HepG2 (cell line): ENCODE measurements at regions not wholly inside any gene's neighbourhood (a gene's known extent, or its start where the extent isn't known, plus 50 kb on each side); places are given as distances from the start of the nearest gene placed in this dataset.

Experiments used
- ATAC-seq: fragments of 200-7000 bp; cut with Tn5 transposase; 3 replicates; pipeline ENCODE4 v1.9.1; 2020; ENCODE audit warnings: mild to moderate bottlenecking, moderate library complexity
- BruUV-seq: library from RNA; stranded (reverse); fragments of 400-500 nt; replicated peaks from 2 replicates; lab custom pipeline; 2021; lab: Mats Ljungman, UMichigan
- CTCF ChIA-PET: fragments of 300-600 bp; formaldehyde crosslinking; extraction: SDS; loops from one replicate; lab custom pipeline; 2021; ENCODE audit warnings: low total read pairs, inconsistent platforms, low intra/inter-chr PET ratio; lab: Yijun Ruan, JAX
- POLR2A ChIA-PET: fragments of 350-600 bp; sonication (Branson Sonifier 250); formaldehyde crosslinking; loops from one replicate; lab custom pipeline; 2020; ENCODE audit warnings: antibody characterized with exemption, inconsistent platforms; lab: Yijun Ruan, JAX
- DNase-seq: peaks from one replicate; pipeline ENCODE4 v3.0.0-alpha.2; 2015; ENCODE audit warnings: low spot score
- FAIRE-seq: peaks from 3 replicates; lab custom pipeline; 2011; peaks lifted over from hg19 to GRCh38; lab: Jason Lieb, UNC
- H2AFZ ChIP-seq: one replicate; pipeline ENCODE4 v1.6.1; 2011; ENCODE audit warnings: low read length, inconsistent platforms
- H3K27ac ChIP-seq: fragments of 300-600 bp; 3 replicates; pipeline ENCODE4 v1.8.0; 2011; ENCODE audit warnings: mixed run types, mild to moderate bottlenecking, mixed read lengths, low read length, inconsistent platforms; ENCODE audit not compliant: insufficient read depth; ENCODE audit errors: extremely low read length
- H3K27me3 ChIP-seq, 2 experiments: fragments of 200-600 bp in 1 of 2; 2 replicates in 1 of 2; 3 replicates in 1 of 2; pipeline versions ENCODE4 v1.6.0 to v1.8.0; 2011; ENCODE audit warnings: low read length in 2 of 2, mild to moderate bottlenecking in 2 of 2, moderate library complexity in 2 of 2, inconsistent platforms in 1 of 2; ENCODE audit not compliant: insufficient read depth in 2 of 2, control insufficient read depth in 1 of 2
- H3K36me3 ChIP-seq, 2 experiments: fragments of 200-600 bp in 1 of 2; replicated peaks in 1 of 2; 2 replicates in 1 of 2; 3 replicates in 1 of 2; pipeline versions ENCODE4 v1.5.1 to v1.8.0; 2011; ENCODE audit warnings: low read length in 2 of 2, inconsistent platforms in 1 of 2; ENCODE audit not compliant: insufficient read depth in 2 of 2, control insufficient read depth in 1 of 2
- H3K4me1 ChIP-seq: 2 replicates; pipeline ENCODE4 v1.5.1; 2012; ENCODE audit warnings: low read length, inconsistent platforms; ENCODE audit not compliant: insufficient read depth
- H3K4me2 ChIP-seq: 2 replicates; pipeline ENCODE4 v1.6.0; 2011; ENCODE audit warnings: low read depth, low read length, inconsistent platforms
- H3K4me3 ChIP-seq, 3 experiments: fragments of 200-600 bp in 1 of 3; sonication (generic), shearing (Covaris generic) in 1 of 3; replicated peaks in 1 of 3; 2 replicates each; pipeline ENCODE4 v1.5.1; 2011 to 2016; ENCODE audit warnings: low read length in 3 of 3, inconsistent platforms in 2 of 3, low read depth in 2 of 3, mild to moderate bottlenecking in 2 of 3, control low read depth in 1 of 3, mixed read lengths in 1 of 3; ENCODE audit not compliant: insufficient read depth in 1 of 3
- H3K79me2 ChIP-seq: one replicate; pipeline ENCODE4 v1.6.1; 2011; ENCODE audit warnings: low read length, inconsistent platforms; ENCODE audit not compliant: insufficient read depth
- H3K9ac ChIP-seq: 2 replicates; pipeline ENCODE4 v1.6.0; 2011; ENCODE audit warnings: mild to moderate bottlenecking, low read depth, low read length, inconsistent platforms; ENCODE audit not compliant: insufficient read depth
- H3K9me3 ChIP-seq: 2 replicates; pipeline ENCODE4 v1.5.1; 2012; ENCODE audit warnings: mild to moderate bottlenecking, low read length
- H4K20me1 ChIP-seq: 2 replicates; pipeline ENCODE4 v1.6.0; 2011; ENCODE audit warnings: inconsistent platforms, mild to moderate bottlenecking, low read length, moderate library complexity; ENCODE audit not compliant: insufficient read depth
- ATM ChIP-seq: fragments of 450-650 bp; IDR thresholded peaks from 2 replicates; pipeline ENCODE4 v1.7.1; 2017; ENCODE audit warnings: mild to moderate bottlenecking, borderline replicate concordance
- CBX2 ChIP-seq, 2 experiments: fragments of 200-600 bp in 1 of 2; sonication (generic); formaldehyde crosslinking in 1 of 2; IDR thresholded peaks; 2 replicates each; pipeline versions ENCODE4 v1.7.0 to v1.8.1; 2018 to 2022; ENCODE audit warnings: low read depth in 2 of 2, low read length in 1 of 2, mild to moderate bottlenecking in 1 of 2, missing genetic modification reagents in 1 of 2
- MAX ChIP-seq: IDR thresholded peaks from 2 replicates; pipeline ENCODE4 v1.6.1; 2012; ENCODE audit warnings: inconsistent platforms
- MBD4 ChIP-seq: IDR thresholded peaks from 2 replicates; pipeline ENCODE4 v1.6.1; 2012; ENCODE audit warnings: low read length, inconsistent platforms, borderline replicate concordance
- PAX8 ChIP-seq: sonication (generic); formaldehyde crosslinking; IDR thresholded peaks from 2 replicates; pipeline ENCODE4 v1.8.0; 2022; ENCODE audit warnings: mild to moderate bottlenecking, missing genetic modification reagents, borderline replicate concordance
- TFE3 ChIP-seq: IDR thresholded peaks from 2 replicates; pipeline ENCODE4 v1.6.1; 2016
- ZBTB8A ChIP-seq: sonication (generic); formaldehyde crosslinking; IDR thresholded peaks from 2 replicates; pipeline ENCODE4 v1.4.0; 2020; ENCODE audit warnings: mild to moderate bottlenecking, low read depth, missing genetic modification reagents, borderline replicate concordance
- ZNF235 ChIP-seq: sonication (generic); formaldehyde crosslinking; IDR thresholded peaks from 2 replicates; pipeline ENCODE4 v1.8.1; 2023; ENCODE audit warnings: mild to moderate bottlenecking, missing genetic modification reagents, borderline replicate concordance
- ZNF451 ChIP-seq: sonication (generic); formaldehyde crosslinking; IDR thresholded peaks from 2 replicates; pipeline ENCODE4 v1.5.0; 2020; ENCODE audit warnings: mild to moderate bottlenecking, missing genetic modification reagents
- ZSCAN5A ChIP-seq: sonication (generic); formaldehyde crosslinking; IDR thresholded peaks from 2 replicates; pipeline ENCODE4 v1.8.0; 2022; ENCODE audit warnings: mild to moderate bottlenecking, missing genetic modification reagents, borderline replicate concordance
- WGBS: methylation state at CpG from one replicate; pipeline ENCODE4 v1.1.6; 2017; ENCODE audit warnings: low lambda C conversion rate; 5-methylcytosine and 5-hydroxymethylcytosine counted together
- in situ Hi-C: cut with HindIII; loops from 2 replicates; pipeline ENCODE4 v1.10.0; 2017; ENCODE audit warnings: low pct_unique_long_range_greater_than_20kb; ENCODE audit not compliant: extremely low pct_ligation_motif_present
- intact Hi-C: fragments of 100-400 bp; cut with micrococcal nuclease; formaldehyde crosslinking; loops from one replicate; pipeline ENCODE4 v1.10.0; 2022; ENCODE audit not compliant: unreplicated experiment
- TF ChIP-seq, protein P1 (sequence below): sonication (generic); formaldehyde crosslinking; IDR thresholded peaks from 2 replicates; pipeline ENCODE4 v1.4.0; 2020; ENCODE audit warnings: missing genetic modification reagents
- TF ChIP-seq, protein P2 (sequence below): sonication (generic); formaldehyde crosslinking; IDR thresholded peaks from 2 replicates; pipeline ENCODE4 v1.5.0; 2020; ENCODE audit warnings: mild to moderate bottlenecking, missing genetic modification reagents
- TF ChIP-seq, protein P3 (sequence below): sonication (generic); formaldehyde crosslinking; IDR thresholded peaks from 2 replicates; pipeline ENCODE4 v1.8.0; 2022; ENCODE audit warnings: mild to moderate bottlenecking, missing genetic modification reagents; ENCODE audit not compliant: insufficient replicate concordance

- TF ChIP-seq TFE3: no peak
- TF ChIP-seq, protein P1, sequence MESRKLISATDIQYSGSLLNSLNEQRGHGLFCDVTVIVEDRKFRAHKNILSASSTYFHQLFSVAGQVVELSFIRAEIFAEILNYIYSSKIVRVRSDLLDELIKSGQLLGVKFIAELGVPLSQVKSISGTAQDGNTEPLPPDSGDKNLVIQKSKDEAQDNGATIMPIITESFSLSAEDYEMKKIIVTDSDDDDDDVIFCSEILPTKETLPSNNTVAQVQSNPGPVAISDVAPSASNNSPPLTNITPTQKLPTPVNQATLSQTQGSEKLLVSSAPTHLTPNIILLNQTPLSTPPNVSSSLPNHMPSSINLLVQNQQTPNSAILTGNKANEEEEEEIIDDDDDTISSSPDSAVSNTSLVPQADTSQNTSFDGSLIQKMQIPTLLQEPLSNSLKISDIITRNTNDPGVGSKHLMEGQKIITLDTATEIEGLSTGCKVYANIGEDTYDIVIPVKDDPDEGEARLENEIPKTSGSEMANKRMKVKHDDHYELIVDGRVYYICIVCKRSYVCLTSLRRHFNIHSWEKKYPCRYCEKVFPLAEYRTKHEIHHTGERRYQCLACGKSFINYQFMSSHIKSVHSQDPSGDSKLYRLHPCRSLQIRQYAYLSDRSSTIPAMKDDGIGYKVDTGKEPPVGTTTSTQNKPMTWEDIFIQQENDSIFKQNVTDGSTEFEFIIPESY (CRISPR knock-in tag): no peak
- TF ChIP-seq, protein P2, sequence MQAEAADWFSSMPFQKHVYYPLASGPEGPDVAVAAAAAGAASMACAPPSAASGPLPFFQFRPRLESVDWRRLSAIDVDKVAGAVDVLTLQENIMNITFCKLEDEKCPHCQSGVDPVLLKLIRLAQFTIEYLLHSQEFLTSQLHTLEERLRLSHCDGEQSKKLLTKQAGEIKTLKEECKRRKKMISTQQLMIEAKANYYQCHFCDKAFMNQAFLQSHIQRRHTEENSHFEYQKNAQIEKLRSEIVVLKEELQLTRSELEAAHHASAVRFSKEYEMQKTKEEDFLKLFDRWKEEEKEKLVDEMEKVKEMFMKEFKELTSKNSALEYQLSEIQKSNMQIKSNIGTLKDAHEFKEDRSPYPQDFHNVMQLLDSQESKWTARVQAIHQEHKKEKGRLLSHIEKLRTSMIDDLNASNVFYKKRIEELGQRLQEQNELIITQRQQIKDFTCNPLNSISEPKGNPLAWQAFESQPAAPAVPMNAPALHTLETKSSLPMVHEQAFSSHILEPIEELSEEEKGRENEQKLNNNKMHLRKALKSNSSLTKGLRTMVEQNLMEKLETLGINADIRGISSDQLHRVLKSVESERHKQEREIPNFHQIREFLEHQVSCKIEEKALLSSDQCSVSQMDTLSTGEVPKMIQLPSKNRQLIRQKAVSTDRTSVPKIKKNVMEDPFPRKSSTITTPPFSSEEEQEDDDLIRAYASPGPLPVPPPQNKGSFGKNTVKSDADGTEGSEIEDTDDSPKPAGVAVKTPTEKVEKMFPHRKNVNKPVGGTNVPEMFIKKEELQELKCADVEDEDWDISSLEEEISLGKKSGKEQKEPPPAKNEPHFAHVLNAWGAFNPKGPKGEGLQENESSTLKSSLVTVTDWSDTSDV: no peak
These were observed 277.7 kb upstream of the ECI2 start (continued) for GRCh38 chr6:4413073-4413472.

DNA sequence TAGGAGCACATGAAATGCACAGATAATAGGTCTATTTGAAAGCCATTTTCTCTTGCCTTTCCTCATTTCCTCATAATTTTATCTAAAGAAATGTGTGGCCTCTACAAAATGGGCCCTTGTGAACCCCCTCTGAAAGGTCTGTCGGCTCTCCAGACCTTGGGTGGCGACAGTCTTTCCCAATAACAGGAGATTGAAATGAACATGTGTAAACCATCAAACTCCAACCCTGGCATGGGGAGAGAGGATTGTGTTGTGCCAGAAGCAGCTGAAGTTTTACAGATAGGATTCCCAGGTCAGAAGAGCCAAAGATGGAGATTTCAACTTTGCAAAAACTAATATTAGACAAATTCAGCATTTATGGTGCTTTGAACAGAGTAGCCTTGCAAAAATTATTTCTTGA, 277.1 kb upstream of the ECI2 start:
- CTCF ChIA-PET: no interaction called here
- POLR2A ChIA-PET: no interaction called here

More for the DNA sequence above, 277.1 kb upstream of the ECI2 start:
- FAIRE-seq (no peak), DNase-seq (no peak), ATAC-seq (no peak)
- WGBS: 0% methylated on average over 2 of the region's 2 CpGs
- no TSS peak for BruUV-seq
- Histone ChIP-seq H3K9me3 (no peaks in the 10 kb centered on the region), H3K9ac (no peak overlapping the region), H3K79me2 (no peaks in the 10 kb centered on the region), H2AFZ (no peak overlapping the region), H3K4me2 (no peak overlapping the region), H4K20me1 (no peaks in the 10 kb centered on the region), H3K27me3 (peaks cover 0 to 12% of the 10 kb centered on the region in 2 experiments; a peak in 1 of 5 replicates), H3K27ac (no peak overlapping the region), H3K4me3 (no peak overlapping the region), H3K36me3 (no peaks in the 10 kb centered on the region), H3K4me1 (no peaks in the 10 kb centered on the region)
- intact Hi-C loops: no loop called here
- no peak for TF ChIP-seq ZNF235
- TF ChIP-seq, protein P3, sequence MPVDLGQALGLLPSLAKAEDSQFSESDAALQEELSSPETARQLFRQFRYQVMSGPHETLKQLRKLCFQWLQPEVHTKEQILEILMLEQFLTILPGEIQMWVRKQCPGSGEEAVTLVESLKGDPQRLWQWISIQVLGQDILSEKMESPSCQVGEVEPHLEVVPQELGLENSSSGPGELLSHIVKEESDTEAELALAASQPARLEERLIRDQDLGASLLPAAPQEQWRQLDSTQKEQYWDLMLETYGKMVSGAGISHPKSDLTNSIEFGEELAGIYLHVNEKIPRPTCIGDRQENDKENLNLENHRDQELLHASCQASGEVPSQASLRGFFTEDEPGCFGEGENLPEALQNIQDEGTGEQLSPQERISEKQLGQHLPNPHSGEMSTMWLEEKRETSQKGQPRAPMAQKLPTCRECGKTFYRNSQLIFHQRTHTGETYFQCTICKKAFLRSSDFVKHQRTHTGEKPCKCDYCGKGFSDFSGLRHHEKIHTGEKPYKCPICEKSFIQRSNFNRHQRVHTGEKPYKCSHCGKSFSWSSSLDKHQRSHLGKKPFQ (CRISPR knock-in tag): no peak
- TF ChIP-seq MAX: no peak
- no peak for TF ChIP-seq MBD4
- TF ChIP-seq ZSCAN5A (CRISPR knock-in tag): no peak
- TF ChIP-seq PAX8: no peak
- TF ChIP-seq ATM: no peak
- no peak for TF ChIP-seq CBX2 (IDR thresholded peaks at IDR 0.05; ENCODE audit: low read depth, low read length)
- no peak for TF ChIP-seq CBX2 (CRISPR knock-in tag; IDR thresholded peaks at IDR 0.05; ENCODE audit: low read depth)
- no peak for TF ChIP-seq ZBTB8A (CRISPR knock-in tag)
- no peak for TF ChIP-seq ZNF451 (CRISPR knock-in tag)
- in situ Hi-C loops: no loop called here
